D721Med (cell line): ENCODE measurements at regions not wholly inside any gene's neighbourhood (a gene's known extent, or its start where the extent isn't known, plus 50 kb on each side); places are given as distances from the start of the nearest gene placed in this dataset.
"Not testable (repeated sequence)": the region's sequence is repeated elsewhere in the genome, so short reads cannot be mapped to it uniquely, and the experiment has no call there.

ENCODE experiments used
- DNase-seq: peaks from one replicate; pipeline ENCODE4 v3.0.0; 2011; ENCODE audit warnings: low spot score; ENCODE audit not compliant: insufficient read length
- FAIRE-seq: peaks from 2 replicates; lab custom pipeline; 2011; peaks lifted over from hg19 to GRCh38; lab: Jason Lieb, UNC
- CTCF ChIP-seq: IDR thresholded peaks from 2 replicates; pipeline ENCODE4 v1.5.1; 2012; ENCODE audit warnings: mild to moderate bottlenecking, control low read depth; ENCODE audit not compliant: insufficient read depth; ENCODE audit errors: missing control alignments

- no peak for DNase-seq
- no peak for TF ChIP-seq CTCF
- no peak for FAIRE-seq
Observed at GRCh38 chr6:105688573-105688972, 285.7 kb upstream of the PREP start.

GRCh38 chr6:105686793-105687192, 283.9 kb upstream of the PREP start:
- DNase-seq, FAIRE-seq: not testable (repeated sequence)

- no peak for TF ChIP-seq CTCF
- no peak for FAIRE-seq
Observed at GRCh38 chr6:105681061-105681460, 278.2 kb upstream of the PREP start.

GRCh38 chr6:105680131-105680530, 277.2 kb upstream of the PREP start:
- DNase-seq = no peak
- no peak for FAIRE-seq
- no peak for TF ChIP-seq CTCF

More at GRCh38 chr6:105681061-105681460, 278.2 kb upstream of the PREP start:
- DNase-seq = no peak

GRCh38 chr6:105678516-105678915, 275.6 kb upstream of the PREP start:
- FAIRE-seq (no peak), DNase-seq (no peak)
- TF ChIP-seq CTCF = no peak

- TF ChIP-seq CTCF = no peak
- DNase-seq = no peak
- no peak for FAIRE-seq
Observed at GRCh38 chr6:105677671-105678475, 275.0 kb upstream of the PREP start.

GRCh38 chr6:105676857-105677256, 274.0 kb upstream of the PREP start:
- FAIRE-seq (no peak), DNase-seq (no peak)
- no peak for TF ChIP-seq CTCF
